GM19025 (cell line): ENCODE measurements at regions not wholly inside any gene's neighbourhood (a gene's known extent, or its start where the extent isn't known, plus 50 kb on each side); places are given as distances from the start of the nearest gene placed in this dataset.
"Not testable (repeated sequence)": the region's sequence is repeated elsewhere in the genome, so short reads cannot be mapped to it uniquely, and the experiment has no call there.

Experiments used
- ATAC-seq: cut with Tn5 transposase; IDR thresholded peaks from one replicate; pipeline ENCODE4 v1.9.1; 2021; ENCODE audit warnings: mild to moderate bottlenecking, low read depth, moderate library complexity; ENCODE audit not compliant: unreplicated experiment

- ATAC-seq: no peak
Observed at GRCh38 chr5:56763711-56764466, 51.5 kb upstream of the MAP3K1 start.

GRCh38 chr5:56763182-56763581, 52.2 kb upstream of the MAP3K1 start:
- ATAC-seq: no peak

- no peak for ATAC-seq
Observed at GRCh38 chr5:56761151-56761885, 54.0 kb upstream of the MAP3K1 start.

- ATAC-seq: no peak
Observed at GRCh38 chr5:56760723-56761122, 54.6 kb upstream of the MAP3K1 start.

GRCh38 chr5:56759521-56760216, 55.7 kb upstream of the MAP3K1 start:
- no peak for ATAC-seq

GRCh38 chr5:56757077-56757476, 58.3 kb upstream of the MAP3K1 start:
- ATAC-seq: no peak

- no peak for ATAC-seq
Observed at GRCh38 chr5:56755036-56755555, 60.3 kb upstream of the MAP3K1 start.

- ATAC-seq: not testable (repeated sequence)
Observed at GRCh38 chr5:56753588-56753987, 61.8 kb upstream of the MAP3K1 start.

GRCh38 chr5:56751572-56752313, 63.6 kb upstream of the MAP3K1 start:
- ATAC-seq: no peak

GRCh38 chr5:56749842-56750241, 65.5 kb upstream of the MAP3K1 start:
- no peak for ATAC-seq

- no peak for ATAC-seq
Observed at GRCh38 chr5:56746553-56747339, 68.6 kb upstream of the MAP3K1 start.

- no peak for ATAC-seq
Observed at GRCh38 chr5:56745864-56746263, 69.5 kb upstream of the MAP3K1 start.

GRCh38 chr5:56740868-56741267, 74.5 kb upstream of the MAP3K1 start:
- no peak for ATAC-seq

GRCh38 chr5:56739990-56740389, 75.4 kb upstream of the MAP3K1 start:
- ATAC-seq: no peak

- no peak for ATAC-seq
Observed at GRCh38 chr5:56737951-56738606, 77.3 kb upstream of the MAP3K1 start.

GRCh38 chr5:56737002-56737621, 78.2 kb upstream of the MAP3K1 start:
- no peak for ATAC-seq

GRCh38 chr5:56735849-56736641, 79.3 kb upstream of the MAP3K1 start:
- ATAC-seq: no peak

- no peak for ATAC-seq
Observed at GRCh38 chr5:56734091-56734694, 81.2 kb upstream of the MAP3K1 start.
